COLO668 (cell line): ENCODE measurements at regions not wholly inside any gene's neighbourhood (a gene's known extent, or its start where the extent isn't known, plus 50 kb on each side); places are given as distances from the start of the nearest gene placed in this dataset.

ENCODE experiments used
- DNase-seq: peaks from one replicate; lab custom pipeline; 2025; ENCODE audit not compliant: unreplicated experiment; lab: John Stamatoyannopoulos, UW

DNA sequence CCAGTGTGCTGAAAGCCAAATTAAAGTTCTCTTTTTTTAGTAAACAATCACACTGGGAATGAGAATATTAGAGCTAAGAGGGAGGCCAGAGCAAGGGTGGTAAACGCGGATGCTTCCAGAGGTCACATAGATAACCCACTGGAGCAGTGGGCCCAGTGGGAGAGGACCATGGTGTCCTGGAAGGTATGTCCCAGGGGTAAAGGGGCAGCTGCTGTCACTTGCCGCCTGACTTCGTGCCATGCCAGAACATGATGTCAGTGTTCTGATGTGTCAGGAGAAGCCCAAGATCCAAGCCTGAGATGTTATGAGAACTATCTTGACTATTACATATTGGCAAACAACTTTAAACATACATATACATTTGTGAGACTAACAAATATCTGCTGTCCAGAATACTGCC, 211.9 kb upstream of the IL12A start:
- no peak for DNase-seq

DNA sequence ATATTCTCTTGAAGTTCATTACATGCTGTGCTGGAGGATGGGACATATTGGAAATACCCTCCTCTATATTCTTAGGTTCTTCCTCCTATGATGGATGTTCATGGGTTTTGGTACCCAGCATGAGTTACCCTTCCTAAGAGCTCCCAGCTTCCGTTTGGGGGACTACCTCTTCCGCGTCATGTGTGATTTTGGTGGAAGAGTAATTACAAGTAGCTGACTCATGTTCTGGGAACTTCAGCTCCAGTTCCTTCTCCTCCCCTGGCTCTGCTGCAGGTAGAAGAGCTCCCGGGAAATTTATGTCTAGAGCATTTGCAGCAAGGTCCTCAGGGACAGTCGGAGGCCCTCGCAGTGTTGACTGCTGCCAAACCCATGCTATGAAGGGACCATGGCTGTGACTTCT, 208.8 kb upstream of the IL12A start:
- DNase-seq = no peak

GRCh38 chr3:159781867-159782266, 206.8 kb upstream of the IL12A start:
- peak; percentile 8 for DNase-seq

DNA sequence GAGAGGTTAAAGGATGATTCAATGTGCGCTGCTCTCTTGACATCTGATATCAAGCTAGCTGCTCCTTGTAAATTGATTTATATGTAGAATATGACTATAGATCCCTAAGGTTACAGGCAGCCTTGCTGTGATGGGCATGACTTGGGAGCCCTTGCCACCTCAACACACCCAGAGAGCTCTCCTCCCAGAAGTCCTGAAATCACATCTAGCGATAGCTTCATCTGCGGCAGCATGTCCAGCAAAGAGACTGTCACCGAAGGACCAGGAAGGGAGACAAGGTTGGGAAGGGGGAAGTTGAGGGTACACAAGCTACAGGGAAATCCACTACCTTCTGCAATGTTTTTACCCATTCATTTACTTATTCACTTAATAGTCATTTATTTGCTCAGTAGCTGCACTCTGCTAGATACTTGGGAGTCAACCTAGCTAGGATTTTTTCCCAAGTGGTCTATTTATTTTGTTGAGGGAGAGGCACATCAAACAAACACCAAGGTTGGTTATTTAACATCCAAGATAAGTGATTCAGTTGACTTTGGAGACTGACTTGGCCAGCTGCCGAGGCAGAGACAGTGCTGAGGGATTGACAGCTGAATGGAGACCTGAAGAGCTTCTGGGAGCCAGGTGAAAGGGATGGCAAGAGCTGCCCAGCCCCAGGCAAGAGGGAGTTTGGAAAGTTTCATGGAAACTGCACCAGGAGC, 205.8 kb upstream of the IL12A start:
- DNase-seq = peak; percentile 52

GRCh38 chr3:159783780-159784742, 204.6 kb upstream of the IL12A start:
- no peak for DNase-seq

GRCh38 chr3:159785273-159785708, 203.3 kb upstream of the IL12A start:
- peak; percentile 15 for DNase-seq

DNA sequence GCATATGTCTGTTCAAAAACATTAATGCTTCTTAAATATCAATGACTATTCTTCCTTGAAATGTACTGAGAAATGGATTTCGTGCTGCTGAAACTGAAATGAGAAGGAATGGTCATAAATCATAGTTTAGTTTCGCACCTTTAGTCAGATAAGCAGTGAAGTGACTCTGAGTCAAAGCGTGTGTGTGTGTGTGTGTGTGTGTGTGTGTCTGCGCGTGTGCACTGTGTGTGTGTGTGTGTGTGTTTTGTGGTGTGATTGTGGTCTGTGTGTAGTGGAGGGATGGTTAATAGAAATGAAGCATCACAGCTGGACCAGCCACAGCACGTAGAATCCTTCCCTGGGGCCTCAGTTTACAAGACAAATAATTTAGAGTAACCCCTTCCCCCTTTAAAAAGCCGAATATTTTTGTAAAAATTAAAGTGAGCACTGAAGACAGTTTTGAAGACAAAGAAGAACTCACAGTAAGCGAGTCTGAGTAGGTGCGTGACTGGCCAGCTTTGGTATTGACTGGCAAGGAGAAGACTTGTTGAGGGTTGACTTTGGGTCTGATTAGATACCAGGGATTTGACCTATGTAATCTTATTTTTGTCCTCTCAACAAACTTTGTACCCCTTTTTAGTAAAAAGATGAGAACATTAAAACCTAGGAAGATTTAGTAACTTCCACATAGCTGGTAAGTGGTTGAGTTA, 202.0 kb upstream of the IL12A start:
- peak; percentile 7 for DNase-seq

- peak; percentile 52 for DNase-seq
These were observed 201.5 kb upstream of the IL12A start for GRCh38 chr3:159787178-159787574.

DNA sequence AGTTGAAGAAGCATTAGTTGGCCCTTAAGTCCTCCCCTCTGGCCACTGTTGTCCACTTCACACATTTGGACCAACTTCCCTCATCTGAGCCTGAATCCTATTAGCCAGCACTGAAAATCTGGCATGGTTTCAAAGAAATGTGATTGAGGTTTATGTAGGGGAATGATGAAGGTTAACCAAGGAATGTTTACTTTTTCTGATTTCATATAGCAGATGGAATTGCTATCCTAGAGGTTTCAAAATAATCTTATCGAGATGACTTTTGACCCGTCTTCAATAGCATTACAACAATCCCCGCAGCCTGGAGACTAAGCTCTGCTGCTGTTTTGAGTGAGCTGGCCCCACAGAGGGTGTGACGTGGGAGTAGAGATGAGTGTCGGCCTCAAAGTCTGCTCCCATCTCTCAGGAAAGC, 200.8 kb upstream of the IL12A start:
- DNase-seq = no peak

DNA sequence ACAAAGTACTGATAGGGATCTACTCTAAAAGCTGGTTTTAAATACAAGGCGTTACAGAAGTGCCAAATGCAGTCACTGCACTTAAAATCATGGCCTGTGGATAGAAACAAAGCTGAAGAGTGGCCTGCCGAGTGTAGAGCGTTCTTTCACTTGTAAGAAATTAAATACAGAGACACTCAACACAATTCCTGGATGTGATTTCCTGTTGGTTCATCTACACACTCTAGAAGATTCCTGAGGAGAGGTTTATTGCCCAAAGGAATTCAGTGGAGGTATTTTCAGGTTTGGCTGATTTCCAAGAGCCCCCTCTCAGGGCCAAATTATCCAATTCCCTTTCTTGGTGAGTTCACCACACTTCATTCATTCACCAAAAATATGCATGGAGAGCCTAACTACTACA, 200.3 kb upstream of the IL12A start:
- no peak for DNase-seq

DNA sequence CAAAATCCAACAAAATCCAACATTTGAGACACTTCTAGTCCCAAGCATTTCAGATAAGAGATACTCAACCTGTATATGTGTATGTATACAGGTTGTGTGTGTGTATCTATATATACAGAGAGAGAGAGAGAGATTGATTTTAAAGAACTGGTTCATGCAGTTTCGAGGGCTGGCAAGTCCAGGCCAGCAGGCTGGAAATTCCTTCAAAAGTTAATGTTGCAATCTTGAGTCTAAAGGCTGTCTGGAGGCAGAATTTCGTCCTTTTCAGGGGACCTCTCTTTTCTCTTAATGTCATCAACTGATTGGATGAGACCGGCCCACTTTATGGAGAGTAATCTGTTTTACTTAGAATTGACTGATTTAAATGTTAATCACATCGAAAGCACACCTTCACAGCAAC, 199.6 kb upstream of the IL12A start:
- DNase-seq = no peak

GRCh38 chr3:159789742-159790635, 198.6 kb upstream of the IL12A start:
- DNase-seq = no peak

- DNase-seq = no peak
These were observed 197.3 kb upstream of the IL12A start for GRCh38 chr3:159791336-159791735.

GRCh38 chr3:159792070-159792469, 196.6 kb upstream of the IL12A start:
- no peak for DNase-seq

- no peak for DNase-seq
These were observed 193.6 kb upstream of the IL12A start for GRCh38 chr3:159795042-159795441.

GRCh38 chr3:159795681-159796175, 192.9 kb upstream of the IL12A start:
- no peak for DNase-seq

DNA sequence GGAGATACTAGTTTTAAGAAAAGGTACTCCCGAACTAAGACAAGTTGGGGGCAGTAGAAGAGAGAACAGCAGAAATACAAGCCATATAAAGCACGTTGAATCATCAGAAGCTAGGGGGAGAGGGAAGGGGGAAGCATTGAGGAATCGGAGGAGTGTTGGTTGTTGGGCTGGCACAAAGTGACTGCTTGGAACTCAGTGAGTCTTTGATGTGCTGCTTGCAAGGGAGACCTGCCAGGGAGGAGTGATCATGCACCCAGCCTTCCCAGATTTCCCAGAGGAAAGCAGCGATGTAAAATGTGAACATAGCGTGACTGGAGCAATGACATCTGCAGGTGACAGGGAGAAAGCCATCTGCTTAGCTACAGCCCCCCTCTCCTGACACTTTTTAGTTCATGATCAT, 192.4 kb upstream of the IL12A start:
- no peak for DNase-seq

GRCh38 chr3:159796744-159797143, 191.9 kb upstream of the IL12A start:
- no peak for DNase-seq

- DNase-seq = no peak
These were observed 190.9 kb upstream of the IL12A start for GRCh38 chr3:159797771-159798170.

- DNase-seq = no peak
These were observed 189.7 kb upstream of the IL12A start for GRCh38 chr3:159798951-159799350.
